ENCODE measurements at regions not wholly inside any gene's neighbourhood (a gene's known extent, or its start where the extent isn't known, plus 50 kb on each side); places are given as distances from the start of the nearest gene placed in this dataset.

DNA sequence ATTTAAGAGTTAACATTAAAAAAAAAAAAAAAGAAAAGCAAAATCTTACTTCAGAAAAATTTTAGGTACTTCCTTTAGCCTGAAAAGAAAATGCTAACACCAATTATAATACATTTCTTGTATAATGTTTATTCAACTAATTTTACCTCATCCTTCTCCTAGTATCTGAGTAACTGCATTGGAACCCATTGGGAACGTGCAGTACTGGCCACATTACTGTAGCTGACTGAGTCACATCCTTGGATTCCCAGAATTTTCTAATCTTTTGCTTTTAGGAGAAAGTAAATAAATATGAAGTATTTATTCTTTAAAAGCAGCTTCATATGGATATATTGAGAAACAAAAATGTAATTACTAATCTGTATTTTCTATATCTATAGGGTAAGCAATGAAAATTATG is 82.6 kb upstream of the SLITRK2 start:
- Histone ChIP-seq H3K36me3 (ENCODE audit: control insufficient read depth in 2 of 2, extremely low read depth in 1 of 2, insufficient read depth in 2 of 2, low read length in 2 of 2) (no peaks in the 10 kb centered on the region), H2AFZ (ENCODE audit: control insufficient read depth, low read length) (no peak overlapping the region), H3K79me2 (ENCODE audit: control insufficient read depth, insufficient read depth, low read length) (no peaks in the 10 kb centered on the region), H4K20me1 (ENCODE audit: control insufficient read depth, extremely low read depth, insufficient read depth, low read length) (no peaks in the 10 kb centered on the region), H3K4me3 (ENCODE audit: control insufficient read depth in 2 of 3, extremely low read depth in 1 of 3, insufficient read depth in 2 of 3, low read depth in 1 of 3, low read length in 3 of 3) (no peak overlapping the region), H3K9ac (ENCODE audit: control insufficient read depth, extremely low read depth, insufficient read depth, low read length) (no peak overlapping the region), H3K9me1 (ENCODE audit: control insufficient read depth, extremely low read depth, insufficient read depth, low read length) (no peaks in the 10 kb centered on the region), H3K4me2 (ENCODE audit: control insufficient read depth, extremely low read depth, insufficient read depth, low read depth, low read length) (no peak overlapping the region), H3K4me1 (ENCODE audit: control insufficient read depth, extremely low read depth, insufficient read depth, low read length) (no peaks in the 10 kb centered on the region), H3K27me3 (ENCODE audit: control insufficient read depth, extremely low read depth, insufficient read depth, low read length) (no peaks in the 10 kb centered on the region), H3K27ac (ENCODE audit: control insufficient read depth, insufficient read depth, low read length) (no peak overlapping the region), H3K9me3 (ENCODE audit: control insufficient read depth, low read depth, low read length) (peaks cover 2% of the 10 kb centered on the region)
- TF ChIP-seq, protein P1, sequence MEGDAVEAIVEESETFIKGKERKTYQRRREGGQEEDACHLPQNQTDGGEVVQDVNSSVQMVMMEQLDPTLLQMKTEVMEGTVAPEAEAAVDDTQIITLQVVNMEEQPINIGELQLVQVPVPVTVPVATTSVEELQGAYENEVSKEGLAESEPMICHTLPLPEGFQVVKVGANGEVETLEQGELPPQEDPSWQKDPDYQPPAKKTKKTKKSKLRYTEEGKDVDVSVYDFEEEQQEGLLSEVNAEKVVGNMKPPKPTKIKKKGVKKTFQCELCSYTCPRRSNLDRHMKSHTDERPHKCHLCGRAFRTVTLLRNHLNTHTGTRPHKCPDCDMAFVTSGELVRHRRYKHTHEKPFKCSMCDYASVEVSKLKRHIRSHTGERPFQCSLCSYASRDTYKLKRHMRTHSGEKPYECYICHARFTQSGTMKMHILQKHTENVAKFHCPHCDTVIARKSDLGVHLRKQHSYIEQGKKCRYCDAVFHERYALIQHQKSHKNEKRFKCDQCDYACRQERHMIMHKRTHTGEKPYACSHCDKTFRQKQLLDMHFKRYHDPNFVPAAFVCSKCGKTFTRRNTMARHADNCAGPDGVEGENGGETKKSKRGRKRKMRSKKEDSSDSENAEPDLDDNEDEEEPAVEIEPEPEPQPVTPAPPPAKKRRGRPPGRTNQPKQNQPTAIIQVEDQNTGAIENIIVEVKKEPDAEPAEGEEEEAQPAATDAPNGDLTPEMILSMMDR (optimal IDR thresholded peaks at IDR 0.05 in 1 of 3, IDR thresholded peaks at IDR 0.05 in 1 of 3, conservative IDR thresholded peaks at IDR 0.05 in 1 of 3; ENCODE audit: extremely low read depth in 1 of 3, insufficient read depth in 2 of 3, low read length in 3 of 3): no peak
- no peak for TF ChIP-seq EZH2 (IDR thresholded peaks at IDR 0.05; ENCODE audit: low read length)
- dilution Hi-C loops (cut with MboI; ENCODE audit: extremely low pct_ligation_motif_present, low sequenced_read_pairs): no loop called here
- DNase-seq (ENCODE audit: low read depth, low spot score): no peak
- FAIRE-seq: no peak

DNA sequence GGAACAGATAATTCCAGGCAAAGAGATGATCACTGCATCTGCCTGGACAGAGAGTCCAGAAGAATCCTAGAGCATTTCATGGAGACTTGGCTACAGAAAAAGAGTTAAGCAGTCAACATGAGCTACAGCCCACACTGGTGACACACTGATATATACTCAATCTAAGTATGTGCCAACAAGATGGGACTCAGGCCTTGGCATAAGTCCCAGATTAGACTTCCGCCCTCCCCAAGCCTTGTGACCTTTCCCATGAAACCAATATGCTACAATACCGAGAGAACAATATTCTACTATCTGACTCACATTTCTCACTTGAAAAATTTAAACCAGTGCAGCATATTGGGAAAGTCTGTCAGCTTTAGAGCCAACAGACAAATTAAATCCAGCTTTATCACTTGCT is 65.7 kb upstream of the SLITRK2 start:
- H3K36me3 ChIP-seq (ENCODE audit: control insufficient read depth in 2 of 2, extremely low read depth in 1 of 2, insufficient read depth in 2 of 2, low read length in 2 of 2): no peaks in the 10 kb centered on the region
- no peak overlapping the region for H3K9ac ChIP-seq (ENCODE audit: control insufficient read depth, extremely low read depth, insufficient read depth, low read length)
- dilution Hi-C loops (cut with MboI; ENCODE audit: extremely low pct_ligation_motif_present, low sequenced_read_pairs): no loop called here
- no peak overlapping the region for H3K4me2 ChIP-seq (ENCODE audit: control insufficient read depth, extremely low read depth, insufficient read depth, low read depth, low read length)
- no peak overlapping the region for H3K27ac ChIP-seq (ENCODE audit: control insufficient read depth, insufficient read depth, low read length)
- no peak for TF ChIP-seq EZH2 (IDR thresholded peaks at IDR 0.05; ENCODE audit: low read length)
- TF ChIP-seq, protein P1 (optimal IDR thresholded peaks at IDR 0.05 in 1 of 3, IDR thresholded peaks at IDR 0.05 in 1 of 3, conservative IDR thresholded peaks at IDR 0.05 in 1 of 3; ENCODE audit: extremely low read depth in 1 of 3, insufficient read depth in 2 of 3, low read length in 3 of 3): no peak
- no peak overlapping the region for H2AFZ ChIP-seq (ENCODE audit: control insufficient read depth, low read length)
- no peaks in the 10 kb centered on the region for H4K20me1 ChIP-seq (ENCODE audit: control insufficient read depth, extremely low read depth, insufficient read depth, low read length)
- no peaks in the 10 kb centered on the region for H3K79me2 ChIP-seq (ENCODE audit: control insufficient read depth, insufficient read depth, low read length)
- FAIRE-seq (no peak), DNase-seq (ENCODE audit: low read depth, low spot score) (no peak)
- H3K4me1 ChIP-seq (ENCODE audit: control insufficient read depth, extremely low read depth, insufficient read depth, low read length): no peaks in the 10 kb centered on the region
- H3K4me3 ChIP-seq (ENCODE audit: control insufficient read depth in 2 of 3, extremely low read depth in 1 of 3, insufficient read depth in 2 of 3, low read depth in 1 of 3, low read length in 3 of 3): no peak overlapping the region
- H3K27me3 ChIP-seq (ENCODE audit: control insufficient read depth, extremely low read depth, insufficient read depth, low read length): no peaks in the 10 kb centered on the region
- H3K9me1 ChIP-seq (ENCODE audit: control insufficient read depth, extremely low read depth, insufficient read depth, low read length): no peaks in the 10 kb centered on the region
- H3K9me3 ChIP-seq (ENCODE audit: control insufficient read depth, low read depth, low read length): peaks cover 1% of the 10 kb centered on the region

All from keratinocyte (primary cell).